Prostate gland (tissue), 2 donors: ENCODE measurements at regions not wholly inside any gene's neighbourhood (a gene's known extent, or its start where the extent isn't known, plus 50 kb on each side); places are given as distances from the start of the nearest gene placed in this dataset.

ENCODE experiments used
- POLR2A ChIP-seq: fragments of 450-650 bp; IDR thresholded peaks from one replicate; pipeline ENCODE4 v1.6.1; 2016; ENCODE audit warnings: antibody characterized with exemption, mild to moderate bottlenecking
- POLR2AphosphoS5 ChIP-seq: sonication (generic); formaldehyde crosslinking; IDR thresholded peaks from one replicate; pipeline ENCODE4 v1.6.1; 2017; ENCODE audit warnings: antibody characterized with exemption
- TF ChIP-seq, protein P1 (sequence below), 4 experiments: fragments of 200-600 bp in 2 of 4; fragments of 450-650 bp in 2 of 4; sonication (generic) in 2 of 4; IDR thresholded peaks; 1 replicate in 3 of 4; 2 replicates in 1 of 4; pipeline ENCODE4 v1.5.1; 2016 to 2019; ENCODE audit warnings: antibody characterized with exemption in 4 of 4, mild to moderate bottlenecking in 2 of 4, moderate library complexity in 2 of 4

- no peak for TF ChIP-seq POLR2A
- TF ChIP-seq, protein P1, sequence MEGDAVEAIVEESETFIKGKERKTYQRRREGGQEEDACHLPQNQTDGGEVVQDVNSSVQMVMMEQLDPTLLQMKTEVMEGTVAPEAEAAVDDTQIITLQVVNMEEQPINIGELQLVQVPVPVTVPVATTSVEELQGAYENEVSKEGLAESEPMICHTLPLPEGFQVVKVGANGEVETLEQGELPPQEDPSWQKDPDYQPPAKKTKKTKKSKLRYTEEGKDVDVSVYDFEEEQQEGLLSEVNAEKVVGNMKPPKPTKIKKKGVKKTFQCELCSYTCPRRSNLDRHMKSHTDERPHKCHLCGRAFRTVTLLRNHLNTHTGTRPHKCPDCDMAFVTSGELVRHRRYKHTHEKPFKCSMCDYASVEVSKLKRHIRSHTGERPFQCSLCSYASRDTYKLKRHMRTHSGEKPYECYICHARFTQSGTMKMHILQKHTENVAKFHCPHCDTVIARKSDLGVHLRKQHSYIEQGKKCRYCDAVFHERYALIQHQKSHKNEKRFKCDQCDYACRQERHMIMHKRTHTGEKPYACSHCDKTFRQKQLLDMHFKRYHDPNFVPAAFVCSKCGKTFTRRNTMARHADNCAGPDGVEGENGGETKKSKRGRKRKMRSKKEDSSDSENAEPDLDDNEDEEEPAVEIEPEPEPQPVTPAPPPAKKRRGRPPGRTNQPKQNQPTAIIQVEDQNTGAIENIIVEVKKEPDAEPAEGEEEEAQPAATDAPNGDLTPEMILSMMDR (IDR thresholded peaks at IDR 0.05): no peak
- no peak for TF ChIP-seq POLR2AphosphoS5
Measured at GRCh38 chr7:152489044-152489443, 53.2 kb upstream of the KMT2C start.
